ENCODE measurements at regions not wholly inside any gene's neighbourhood (a gene's known extent, or its start where the extent isn't known, plus 50 kb on each side); places are given as distances from the start of the nearest gene placed in this dataset.
"Not testable (repeated sequence)": the region's sequence is repeated elsewhere in the genome, so short reads cannot be mapped to it uniquely, and the experiment has no call there.

DNA sequence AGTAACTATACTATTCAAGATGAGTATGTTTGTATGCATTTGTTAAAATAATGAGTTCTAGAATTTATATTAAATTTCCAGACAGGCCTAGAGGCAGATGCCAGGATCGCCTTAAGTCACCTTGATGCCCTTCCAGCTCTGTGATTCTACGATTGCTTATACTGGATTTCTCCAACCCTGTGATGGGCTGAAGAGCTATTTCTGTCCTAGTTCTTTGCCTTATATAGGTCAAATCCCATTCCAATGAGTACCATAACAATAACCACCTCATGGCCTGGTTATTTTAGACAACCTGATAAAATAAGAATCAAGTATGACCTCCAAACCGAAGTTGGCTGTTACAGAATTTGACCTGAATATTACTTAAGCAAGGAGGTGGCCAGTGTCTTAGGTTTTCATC lies 79.8 kb upstream of the BLID start (continued):
- TF ChIP-seq FOXO4 (CRISPR knock-in tag; IDR thresholded peaks at IDR 0.05) = no peak
- TF ChIP-seq, protein P1, sequence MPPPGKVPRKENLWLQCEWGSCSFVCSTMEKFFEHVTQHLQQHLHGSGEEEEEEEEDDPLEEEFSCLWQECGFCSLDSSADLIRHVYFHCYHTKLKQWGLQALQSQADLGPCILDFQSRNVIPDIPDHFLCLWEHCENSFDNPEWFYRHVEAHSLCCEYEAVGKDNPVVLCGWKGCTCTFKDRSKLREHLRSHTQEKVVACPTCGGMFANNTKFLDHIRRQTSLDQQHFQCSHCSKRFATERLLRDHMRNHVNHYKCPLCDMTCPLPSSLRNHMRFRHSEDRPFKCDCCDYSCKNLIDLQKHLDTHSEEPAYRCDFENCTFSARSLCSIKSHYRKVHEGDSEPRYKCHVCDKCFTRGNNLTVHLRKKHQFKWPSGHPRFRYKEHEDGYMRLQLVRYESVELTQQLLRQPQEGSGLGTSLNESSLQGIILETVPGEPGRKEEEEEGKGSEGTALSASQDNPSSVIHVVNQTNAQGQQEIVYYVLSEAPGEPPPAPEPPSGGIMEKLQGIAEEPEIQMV (tag; conservative IDR thresholded peaks at IDR 0.05; ENCODE audit: low read depth) = no peak
- no peak for TF ChIP-seq E2F3 (CRISPR knock-in tag; IDR thresholded peaks at IDR 0.05)
- TF ChIP-seq, protein P2, sequence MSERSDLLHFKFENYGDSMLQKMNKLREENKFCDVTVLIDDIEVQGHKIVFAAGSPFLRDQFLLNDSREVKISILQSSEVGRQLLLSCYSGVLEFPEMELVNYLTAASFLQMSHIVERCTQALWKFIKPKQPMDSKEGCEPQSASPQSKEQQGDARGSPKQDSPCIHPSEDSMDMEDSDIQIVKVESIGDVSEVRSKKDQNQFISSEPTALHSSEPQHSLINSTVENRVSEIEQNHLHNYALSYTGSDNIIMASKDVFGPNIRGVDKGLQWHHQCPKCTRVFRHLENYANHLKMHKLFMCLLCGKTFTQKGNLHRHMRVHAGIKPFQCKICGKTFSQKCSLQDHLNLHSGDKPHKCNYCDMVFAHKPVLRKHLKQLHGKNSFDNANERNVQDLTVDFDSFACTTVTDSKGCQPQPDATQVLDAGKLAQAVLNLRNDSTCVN (CRISPR knock-in tag; IDR thresholded peaks at IDR 0.05) = no peak
- TF ChIP-seq ETV5 (CRISPR knock-in tag; IDR thresholded peaks at IDR 0.05; ENCODE audit: low read depth) = no peak

DNA sequence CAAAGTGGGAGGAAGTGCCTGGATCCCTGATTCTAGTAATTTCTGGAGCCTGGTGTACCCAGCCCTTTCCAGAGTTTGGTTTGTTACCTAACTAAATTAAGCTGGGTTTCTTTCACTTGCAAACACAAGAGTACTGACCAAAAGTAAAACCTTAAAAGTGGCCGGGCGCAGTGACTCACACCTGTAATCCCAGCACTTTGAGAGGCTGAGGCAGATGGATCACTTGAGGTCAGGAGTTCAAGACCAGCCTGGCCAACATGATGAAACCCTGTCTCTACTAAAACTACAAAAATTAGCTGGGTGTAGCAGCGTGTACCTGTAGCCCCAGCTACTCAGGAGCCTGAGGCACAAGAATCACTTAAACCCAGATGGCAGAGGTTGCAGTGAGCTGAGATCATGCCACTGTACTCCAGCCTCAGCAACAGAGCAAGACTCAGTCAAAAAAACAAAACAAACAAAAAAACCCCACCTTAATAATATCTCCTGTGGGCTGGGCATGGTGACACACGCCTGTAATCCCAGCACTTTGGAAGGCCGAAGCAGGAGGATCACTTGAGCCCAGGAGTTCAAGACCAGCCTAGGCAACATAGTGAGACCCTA lies 78.0 kb upstream of the BLID start:
- CTCF ChIA-PET (ENCODE audit: low intra/inter-chr PET ratio); H3K9me3 ChIP-seq (replicated peaks; ENCODE audit: control insufficient read depth, insufficient read depth, low read depth, low read length); H3K36me3 ChIP-seq (ENCODE audit: control insufficient read depth, insufficient read depth, low read length); H2AFZ ChIP-seq (ENCODE audit: low read depth, low read length); H3K9me1 ChIP-seq (ENCODE audit: control insufficient read depth, insufficient read depth, low read length); H3K9ac ChIP-seq (ENCODE audit: insufficient read depth in 1 of 2, low read depth in 2 of 2, low read length in 2 of 2); H3K4me3 ChIP-seq; H3K4me2 ChIP-seq (ENCODE audit: insufficient read depth, low read length); H3K27ac ChIP-seq (ENCODE audit: extremely low read depth, low read depth, low read length); H3K27me3 ChIP-seq (ENCODE audit: control insufficient read depth in 2 of 2, insufficient read depth in 2 of 2, low read length in 2 of 2); FAIRE-seq; DNase-seq (ENCODE audit: extremely low read depth in 1 of 4, low spot score in 3 of 4); BruUV-seq (replicated peaks); intact Hi-C loops (cut with micrococcal nuclease); H3K4me1 ChIP-seq (replicated peaks in 1 of 2; ENCODE audit: control insufficient read depth in 2 of 2, insufficient read depth in 2 of 2, low read length in 2 of 2); in situ Hi-C loops (cut with MboI); ATAC-seq; H4K20me1 ChIP-seq (replicated peaks; ENCODE audit: control insufficient read depth, insufficient read depth, low read length); H3K79me2 ChIP-seq (ENCODE audit: control insufficient read depth, insufficient read depth, low read length): not testable (repeated sequence)
- whole genome bisulfite sequencing (ENCODE audit: insufficient coverage, low coverage, missing lambda C conversion rate) = 3% methylated on average over 5 of the region's 5 CpGs
- POLR2A ChIA-PET = interaction anchor here (0.6 to 1.0 kb wide), 2 partner anchors 310 to 868 kb away, joined by 3 to 4 read pairs; partner anchors contain the start of gene HSPA8

Data from K562 (cell line).